HepG2 (cell line): ENCODE measurements at regions not wholly inside any gene's neighbourhood (a gene's known extent, or its start where the extent isn't known, plus 50 kb on each side); places are given as distances from the start of the nearest gene placed in this dataset.

ENCODE experiments used
- ATAC-seq: fragments of 200-7000 bp; cut with Tn5 transposase; 3 replicates; pipeline ENCODE4 v1.9.1; 2020; ENCODE audit warnings: mild to moderate bottlenecking, moderate library complexity
- BruUV-seq: library from RNA; stranded (reverse); fragments of 400-500 nt; replicated peaks from 2 replicates; lab custom pipeline; 2021; lab: Mats Ljungman, UMichigan
- CTCF ChIA-PET: fragments of 300-600 bp; formaldehyde crosslinking; extraction: SDS; loops from one replicate; lab custom pipeline; 2021; ENCODE audit warnings: low total read pairs, inconsistent platforms, low intra/inter-chr PET ratio; lab: Yijun Ruan, JAX
- POLR2A ChIA-PET: fragments of 350-600 bp; sonication (Branson Sonifier 250); formaldehyde crosslinking; loops from one replicate; lab custom pipeline; 2020; ENCODE audit warnings: antibody characterized with exemption, inconsistent platforms; lab: Yijun Ruan, JAX
- DNase-seq: peaks from one replicate; pipeline ENCODE4 v3.0.0-alpha.2; 2015; ENCODE audit warnings: low spot score
- FAIRE-seq: peaks from 3 replicates; lab custom pipeline; 2011; peaks lifted over from hg19 to GRCh38; lab: Jason Lieb, UNC
- H2AFZ ChIP-seq: one replicate; pipeline ENCODE4 v1.6.1; 2011; ENCODE audit warnings: low read length, inconsistent platforms
- H3K27ac ChIP-seq: fragments of 300-600 bp; 3 replicates; pipeline ENCODE4 v1.8.0; 2011; ENCODE audit warnings: mixed run types, mild to moderate bottlenecking, mixed read lengths, low read length, inconsistent platforms; ENCODE audit not compliant: insufficient read depth; ENCODE audit errors: extremely low read length
- H3K27me3 ChIP-seq, 2 experiments: fragments of 200-600 bp in 1 of 2; 2 replicates in 1 of 2; 3 replicates in 1 of 2; pipeline versions ENCODE4 v1.6.0 to v1.8.0; 2011; ENCODE audit warnings: low read length in 2 of 2, mild to moderate bottlenecking in 2 of 2, moderate library complexity in 2 of 2, inconsistent platforms in 1 of 2; ENCODE audit not compliant: insufficient read depth in 2 of 2, control insufficient read depth in 1 of 2
- H3K36me3 ChIP-seq, 2 experiments: fragments of 200-600 bp in 1 of 2; replicated peaks in 1 of 2; 2 replicates in 1 of 2; 3 replicates in 1 of 2; pipeline versions ENCODE4 v1.5.1 to v1.8.0; 2011; ENCODE audit warnings: low read length in 2 of 2, inconsistent platforms in 1 of 2; ENCODE audit not compliant: insufficient read depth in 2 of 2, control insufficient read depth in 1 of 2
- H3K4me1 ChIP-seq: 2 replicates; pipeline ENCODE4 v1.5.1; 2012; ENCODE audit warnings: low read length, inconsistent platforms; ENCODE audit not compliant: insufficient read depth
- H3K4me2 ChIP-seq: 2 replicates; pipeline ENCODE4 v1.6.0; 2011; ENCODE audit warnings: low read depth, low read length, inconsistent platforms
- H3K4me3 ChIP-seq, 3 experiments: fragments of 200-600 bp in 1 of 3; sonication (generic), shearing (Covaris generic) in 1 of 3; replicated peaks in 1 of 3; 2 replicates each; pipeline ENCODE4 v1.5.1; 2011 to 2016; ENCODE audit warnings: low read length in 3 of 3, inconsistent platforms in 2 of 3, low read depth in 2 of 3, mild to moderate bottlenecking in 2 of 3, control low read depth in 1 of 3, mixed read lengths in 1 of 3; ENCODE audit not compliant: insufficient read depth in 1 of 3
- H3K79me2 ChIP-seq: one replicate; pipeline ENCODE4 v1.6.1; 2011; ENCODE audit warnings: low read length, inconsistent platforms; ENCODE audit not compliant: insufficient read depth
- H3K9ac ChIP-seq: 2 replicates; pipeline ENCODE4 v1.6.0; 2011; ENCODE audit warnings: mild to moderate bottlenecking, low read depth, low read length, inconsistent platforms; ENCODE audit not compliant: insufficient read depth
- H3K9me3 ChIP-seq: 2 replicates; pipeline ENCODE4 v1.5.1; 2012; ENCODE audit warnings: mild to moderate bottlenecking, low read length
- H4K20me1 ChIP-seq: 2 replicates; pipeline ENCODE4 v1.6.0; 2011; ENCODE audit warnings: inconsistent platforms, mild to moderate bottlenecking, low read length, moderate library complexity; ENCODE audit not compliant: insufficient read depth
- BORCS8-MEF2B ChIP-seq: sonication (generic); formaldehyde crosslinking; IDR thresholded peaks from 2 replicates; pipeline ENCODE4 v1.8.0; 2022; ENCODE audit warnings: mild to moderate bottlenecking, missing genetic modification reagents
- FOXA3 ChIP-seq: IDR thresholded peaks from 2 replicates; pipeline ENCODE4 v1.6.1; 2016; ENCODE audit warnings: missing genetic modification reagents, missing compliant biosample characterization
- HNF4A ChIP-seq: sonication (generic); formaldehyde crosslinking; IDR thresholded peaks from 2 replicates; pipeline ENCODE4 v1.4.0; 2020; ENCODE audit warnings: missing genetic modification reagents
- NR2F6 ChIP-seq, 2 experiments: IDR thresholded peaks; 2 replicates each; pipeline ENCODE4 v1.6.1; 2016; ENCODE audit warnings: antibody characterized with exemption in 1 of 2, mild to moderate bottlenecking in 1 of 2
- ZFAT ChIP-seq: sonication (generic); formaldehyde crosslinking; conservative IDR thresholded peaks from 2 replicates; pipeline ENCODE4 v1.8.1; 2023; ENCODE audit warnings: missing genetic modification reagents, inconsistent platforms
- ZFP36 ChIP-seq: fragments of 150-350 bp; IDR thresholded peaks from 2 replicates; pipeline ENCODE4 v1.6.1; 2018; ENCODE audit warnings: borderline replicate concordance, low read length, low read depth; ENCODE audit not compliant: partially characterized antibody
- ZNF138 ChIP-seq: sonication (generic); formaldehyde crosslinking; IDR thresholded peaks from 2 replicates; pipeline ENCODE4 v1.5.0; 2020; ENCODE audit warnings: mild to moderate bottlenecking, low read depth, missing genetic modification reagents
- WGBS: methylation state at CpG from one replicate; pipeline ENCODE4 v1.1.6; 2017; ENCODE audit warnings: low lambda C conversion rate; 5-methylcytosine and 5-hydroxymethylcytosine counted together
- in situ Hi-C: cut with HindIII; loops from 2 replicates; pipeline ENCODE4 v1.10.0; 2017; ENCODE audit warnings: low pct_unique_long_range_greater_than_20kb; ENCODE audit not compliant: extremely low pct_ligation_motif_present
- intact Hi-C: fragments of 100-400 bp; cut with micrococcal nuclease; formaldehyde crosslinking; loops from one replicate; pipeline ENCODE4 v1.10.0; 2022; ENCODE audit not compliant: unreplicated experiment
- TF ChIP-seq, protein P1 (sequence below): sonication (generic); formaldehyde crosslinking; IDR thresholded peaks from 2 replicates; pipeline ENCODE4 v1.5.0; 2020; ENCODE audit warnings: mild to moderate bottlenecking, missing genetic modification reagents, borderline replicate concordance
- TF ChIP-seq, protein P2 (sequence below): fragments of 450-650 bp; IDR thresholded peaks from 2 replicates; pipeline ENCODE4 v1.6.1; 2016
- TF ChIP-seq, protein P3 (sequence below): sonication (generic); formaldehyde crosslinking; IDR thresholded peaks from 2 replicates; pipeline ENCODE4 v1.5.1; 2020; ENCODE audit warnings: mild to moderate bottlenecking, missing genetic modification reagents, borderline replicate concordance
- TF ChIP-seq, protein P4 (sequence below): sonication (generic); formaldehyde crosslinking; IDR thresholded peaks from 2 replicates; pipeline ENCODE4 v1.4.0; 2020; ENCODE audit warnings: mild to moderate bottlenecking, missing genetic modification reagents

DNA sequence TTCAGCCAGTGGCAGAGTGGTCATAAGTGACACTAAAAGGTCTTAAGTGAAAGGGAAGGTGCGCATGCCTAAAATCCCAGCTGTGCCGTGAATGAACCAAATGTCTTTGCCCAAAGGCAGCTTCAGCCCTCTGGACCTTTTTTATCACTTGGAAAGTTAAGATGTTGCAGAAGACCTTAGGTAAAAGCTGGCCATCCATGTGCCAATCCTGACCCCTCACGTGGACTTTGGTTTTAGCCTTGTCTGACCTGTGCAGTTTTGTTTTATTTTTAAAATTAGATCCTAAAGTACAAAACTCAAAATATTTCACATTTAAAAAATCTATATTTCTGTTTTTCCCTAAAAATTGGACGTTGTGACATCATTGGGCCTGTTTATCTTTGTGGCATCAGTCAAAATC lies 429.5 kb downstream of the STK39 start:
- peaks cover 56% of the 10 kb centered on the region for H3K4me1 ChIP-seq
- DNase-seq (no peak), FAIRE-seq (no peak), ATAC-seq (no peak)
- BruUV-seq, result no TSS peak
- H3K9me3 ChIP-seq, result no peaks in the 10 kb centered on the region
- POLR2A ChIA-PET, result interaction anchor here (2.7 kb wide), 1 partner anchor 9 kb away, joined by 11 read pairs; no protein-coding TSS in a partner anchor
- intact Hi-C loops (no loop called here), in situ Hi-C loops (no loop called here)
- no peak overlapping the region for H3K4me3 ChIP-seq
- WGBS, result 42% methylated on average over 4 of the region's 4 CpGs
- H3K27me3 ChIP-seq, result no peaks in the 10 kb centered on the region
- H3K27ac ChIP-seq, result peak overlapping the region; percentile 90
- CTCF ChIA-PET, result no interaction called here
- H2AFZ ChIP-seq, result no peak overlapping the region
- no peaks in the 10 kb centered on the region for H4K20me1 ChIP-seq
- no peak overlapping the region for H3K4me2 ChIP-seq
- H3K36me3 ChIP-seq, result no peaks in the 10 kb centered on the region
- H3K9ac ChIP-seq, result no peak overlapping the region
- no peaks in the 10 kb centered on the region for H3K79me2 ChIP-seq
- TF ChIP-seq ZFP36 (no peak), ZNF138 (CRISPR knock-in tag) (no peak), FOXA3 (CRISPR knock-in tag) (0 out of 2 replicates have a peak, but pooled peaks have one; percentile 4), NR2F6 (IDR thresholded peaks at IDR 0.05) (no peak), NR2F6 (CRISPR knock-in tag; IDR thresholded peaks at IDR 0.05) (peak; percentile 17; the same call in 1 of the 2 replicates), HNF4A (CRISPR knock-in tag) (peak; percentile 38; the same call in 1 of the 2 replicates), ZFAT (CRISPR knock-in tag) (no peak), BORCS8-MEF2B (CRISPR knock-in tag) (no peak)
- TF ChIP-seq, protein P1, sequence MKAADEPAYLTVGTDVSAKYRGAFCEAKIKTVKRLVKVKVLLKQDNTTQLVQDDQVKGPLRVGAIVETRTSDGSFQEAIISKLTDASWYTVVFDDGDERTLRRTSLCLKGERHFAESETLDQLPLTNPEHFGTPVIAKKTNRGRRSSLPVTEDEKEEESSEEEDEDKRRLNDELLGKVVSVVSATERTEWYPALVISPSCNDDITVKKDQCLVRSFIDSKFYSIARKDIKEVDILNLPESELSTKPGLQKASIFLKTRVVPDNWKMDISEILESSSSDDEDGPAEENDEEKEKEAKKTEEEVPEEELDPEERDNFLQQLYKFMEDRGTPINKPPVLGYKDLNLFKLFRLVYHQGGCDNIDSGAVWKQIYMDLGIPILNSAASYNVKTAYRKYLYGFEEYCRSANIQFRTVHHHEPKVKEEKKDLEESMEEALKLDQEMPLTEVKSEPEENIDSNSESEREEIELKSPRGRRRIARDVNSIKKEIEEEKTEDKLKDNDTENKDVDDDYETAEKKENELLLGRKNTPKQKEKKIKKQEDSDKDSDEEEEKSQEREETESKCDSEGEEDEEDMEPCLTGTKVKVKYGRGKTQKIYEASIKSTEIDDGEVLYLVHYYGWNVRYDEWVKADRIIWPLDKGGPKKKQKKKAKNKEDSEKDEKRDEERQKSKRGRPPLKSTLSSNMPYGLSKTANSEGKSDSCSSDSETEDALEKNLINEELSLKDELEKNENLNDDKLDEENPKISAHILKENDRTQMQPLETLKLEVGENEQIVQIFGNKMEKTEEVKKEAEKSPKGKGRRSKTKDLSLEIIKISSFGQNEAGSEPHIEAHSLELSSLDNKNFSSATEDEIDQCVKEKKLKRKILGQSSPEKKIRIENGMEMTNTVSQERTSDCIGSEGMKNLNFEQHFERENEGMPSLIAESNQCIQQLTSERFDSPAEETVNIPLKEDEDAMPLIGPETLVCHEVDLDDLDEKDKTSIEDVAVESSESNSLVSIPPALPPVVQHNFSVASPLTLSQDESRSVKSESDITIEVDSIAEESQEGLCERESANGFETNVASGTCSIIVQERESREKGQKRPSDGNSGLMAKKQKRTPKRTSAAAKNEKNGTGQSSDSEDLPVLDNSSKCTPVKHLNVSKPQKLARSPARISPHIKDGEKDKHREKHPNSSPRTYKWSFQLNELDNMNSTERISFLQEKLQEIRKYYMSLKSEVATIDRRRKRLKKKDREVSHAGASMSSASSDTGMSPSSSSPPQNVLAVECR (CRISPR knock-in tag), result no peak
- TF ChIP-seq, protein P2, sequence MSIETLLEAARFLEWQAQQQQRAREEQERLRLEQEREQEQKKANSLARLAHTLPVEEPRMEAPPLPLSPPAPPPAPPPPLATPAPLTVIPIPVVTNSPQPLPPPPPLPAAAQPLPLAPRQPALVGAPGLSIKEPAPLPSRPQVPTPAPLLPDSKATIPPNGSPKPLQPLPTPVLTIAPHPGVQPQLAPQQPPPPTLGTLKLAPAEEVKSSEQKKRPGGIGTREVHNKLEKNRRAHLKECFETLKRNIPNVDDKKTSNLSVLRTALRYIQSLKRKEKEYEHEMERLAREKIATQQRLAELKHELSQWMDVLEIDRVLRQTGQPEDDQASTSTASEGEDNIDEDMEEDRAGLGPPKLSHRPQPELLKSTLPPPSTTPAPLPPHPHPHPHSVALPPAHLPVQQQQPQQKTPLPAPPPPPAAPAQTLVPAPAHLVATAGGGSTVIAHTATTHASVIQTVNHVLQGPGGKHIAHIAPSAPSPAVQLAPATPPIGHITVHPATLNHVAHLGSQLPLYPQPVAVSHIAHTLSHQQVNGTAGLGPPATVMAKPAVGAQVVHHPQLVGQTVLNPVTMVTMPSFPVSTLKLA, result peak; percentile 71
- TF ChIP-seq, protein P3, sequence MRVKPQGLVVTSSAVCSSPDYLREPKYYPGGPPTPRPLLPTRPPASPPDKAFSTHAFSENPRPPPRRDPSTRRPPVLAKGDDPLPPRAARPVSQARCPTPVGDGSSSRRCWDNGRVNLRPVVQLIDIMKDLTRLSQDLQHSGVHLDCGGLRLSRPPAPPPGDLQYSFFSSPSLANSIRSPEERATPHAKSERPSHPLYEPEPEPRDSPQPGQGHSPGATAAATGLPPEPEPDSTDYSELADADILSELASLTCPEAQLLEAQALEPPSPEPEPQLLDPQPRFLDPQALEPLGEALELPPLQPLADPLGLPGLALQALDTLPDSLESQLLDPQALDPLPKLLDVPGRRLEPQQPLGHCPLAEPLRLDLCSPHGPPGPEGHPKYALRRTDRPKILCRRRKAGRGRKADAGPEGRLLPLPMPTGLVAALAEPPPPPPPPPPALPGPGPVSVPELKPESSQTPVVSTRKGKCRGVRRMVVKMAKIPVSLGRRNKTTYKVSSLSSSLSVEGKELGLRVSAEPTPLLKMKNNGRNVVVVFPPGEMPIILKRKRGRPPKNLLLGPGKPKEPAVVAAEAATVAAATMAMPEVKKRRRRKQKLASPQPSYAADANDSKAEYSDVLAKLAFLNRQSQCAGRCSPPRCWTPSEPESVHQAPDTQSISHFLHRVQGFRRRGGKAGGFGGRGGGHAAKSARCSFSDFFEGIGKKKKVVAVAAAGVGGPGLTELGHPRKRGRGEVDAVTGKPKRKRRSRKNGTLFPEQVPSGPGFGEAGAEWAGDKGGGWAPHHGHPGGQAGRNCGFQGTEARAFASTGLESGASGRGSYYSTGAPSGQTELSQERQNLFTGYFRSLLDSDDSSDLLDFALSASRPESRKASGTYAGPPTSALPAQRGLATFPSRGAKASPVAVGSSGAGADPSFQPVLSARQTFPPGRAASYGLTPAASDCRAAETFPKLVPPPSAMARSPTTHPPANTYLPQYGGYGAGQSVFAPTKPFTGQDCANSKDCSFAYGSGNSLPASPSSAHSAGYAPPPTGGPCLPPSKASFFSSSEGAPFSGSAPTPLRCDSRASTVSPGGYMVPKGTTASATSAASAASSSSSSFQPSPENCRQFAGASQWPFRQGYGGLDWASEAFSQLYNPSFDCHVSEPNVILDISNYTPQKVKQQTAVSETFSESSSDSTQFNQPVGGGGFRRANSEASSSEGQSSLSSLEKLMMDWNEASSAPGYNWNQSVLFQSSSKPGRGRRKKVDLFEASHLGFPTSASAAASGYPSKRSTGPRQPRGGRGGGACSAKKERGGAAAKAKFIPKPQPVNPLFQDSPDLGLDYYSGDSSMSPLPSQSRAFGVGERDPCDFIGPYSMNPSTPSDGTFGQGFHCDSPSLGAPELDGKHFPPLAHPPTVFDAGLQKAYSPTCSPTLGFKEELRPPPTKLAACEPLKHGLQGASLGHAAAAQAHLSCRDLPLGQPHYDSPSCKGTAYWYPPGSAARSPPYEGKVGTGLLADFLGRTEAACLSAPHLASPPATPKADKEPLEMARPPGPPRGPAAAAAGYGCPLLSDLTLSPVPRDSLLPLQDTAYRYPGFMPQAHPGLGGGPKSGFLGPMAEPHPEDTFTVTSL (CRISPR knock-in tag), result no peak
- TF ChIP-seq, protein P4, sequence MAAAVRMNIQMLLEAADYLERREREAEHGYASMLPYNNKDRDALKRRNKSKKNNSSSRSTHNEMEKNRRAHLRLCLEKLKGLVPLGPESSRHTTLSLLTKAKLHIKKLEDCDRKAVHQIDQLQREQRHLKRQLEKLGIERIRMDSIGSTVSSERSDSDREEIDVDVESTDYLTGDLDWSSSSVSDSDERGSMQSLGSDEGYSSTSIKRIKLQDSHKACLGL (CRISPR knock-in tag), result no peak
